ENCODE measurements at regions not wholly inside any gene's neighbourhood (a gene's known extent, or its start where the extent isn't known, plus 50 kb on each side); places are given as distances from the start of the nearest gene placed in this dataset.
"Not testable (repeated sequence)": the region's sequence is repeated elsewhere in the genome, so short reads cannot be mapped to it uniquely, and the experiment has no call there.

DNA sequence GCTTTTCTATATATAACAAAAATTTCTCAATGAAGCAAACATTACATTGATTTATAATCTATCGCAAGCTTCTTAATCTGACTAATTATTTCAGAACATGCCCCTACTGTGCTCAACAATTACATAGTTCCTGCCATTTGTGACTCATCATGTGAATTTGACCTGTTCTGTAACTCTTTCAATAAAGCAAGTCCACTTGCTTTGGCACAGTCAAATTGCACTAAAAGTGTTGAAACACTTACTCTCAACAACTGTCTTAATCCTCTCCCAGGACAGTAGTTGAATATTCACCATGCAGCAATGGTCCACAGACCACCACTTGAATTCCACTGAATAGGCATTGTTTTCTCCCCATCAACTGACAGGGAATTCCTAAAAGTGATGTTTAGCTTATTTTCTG is 67.7 kb upstream of the SPTLC3 start:
- TF ChIP-seq, protein P1, sequence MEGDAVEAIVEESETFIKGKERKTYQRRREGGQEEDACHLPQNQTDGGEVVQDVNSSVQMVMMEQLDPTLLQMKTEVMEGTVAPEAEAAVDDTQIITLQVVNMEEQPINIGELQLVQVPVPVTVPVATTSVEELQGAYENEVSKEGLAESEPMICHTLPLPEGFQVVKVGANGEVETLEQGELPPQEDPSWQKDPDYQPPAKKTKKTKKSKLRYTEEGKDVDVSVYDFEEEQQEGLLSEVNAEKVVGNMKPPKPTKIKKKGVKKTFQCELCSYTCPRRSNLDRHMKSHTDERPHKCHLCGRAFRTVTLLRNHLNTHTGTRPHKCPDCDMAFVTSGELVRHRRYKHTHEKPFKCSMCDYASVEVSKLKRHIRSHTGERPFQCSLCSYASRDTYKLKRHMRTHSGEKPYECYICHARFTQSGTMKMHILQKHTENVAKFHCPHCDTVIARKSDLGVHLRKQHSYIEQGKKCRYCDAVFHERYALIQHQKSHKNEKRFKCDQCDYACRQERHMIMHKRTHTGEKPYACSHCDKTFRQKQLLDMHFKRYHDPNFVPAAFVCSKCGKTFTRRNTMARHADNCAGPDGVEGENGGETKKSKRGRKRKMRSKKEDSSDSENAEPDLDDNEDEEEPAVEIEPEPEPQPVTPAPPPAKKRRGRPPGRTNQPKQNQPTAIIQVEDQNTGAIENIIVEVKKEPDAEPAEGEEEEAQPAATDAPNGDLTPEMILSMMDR (conservative IDR thresholded peaks at IDR 0.05): no peak
- no peaks in the 10 kb centered on the region for H3K9me3 Mint-ChIP-seq
- H3K27ac Mint-ChIP-seq (ENCODE audit: unreplicated experiment): no peak overlapping the region
- H3K27me3 Mint-ChIP-seq (ENCODE audit: low read depth): no peaks in the 10 kb centered on the region
- H3K4me1 Mint-ChIP-seq: no peaks in the 10 kb centered on the region
- H3K36me3 Mint-ChIP-seq (ENCODE audit: low read depth): no peaks in the 10 kb centered on the region
- DNase-seq (ENCODE audit: low read depth, low spot score): no peak
- H3K4me3 Mint-ChIP-seq: no peak overlapping the region

- no peak for DNase-seq (ENCODE audit: low read depth, low spot score)
- Mint-ChIP-seq H3K9me3 (no peaks in the 10 kb centered on the region), H3K4me3 (no peak overlapping the region), H3K27ac (ENCODE audit: unreplicated experiment) (no peak overlapping the region), H3K4me1 (no peaks in the 10 kb centered on the region), H3K27me3 (ENCODE audit: low read depth) (no peaks in the 10 kb centered on the region), H3K36me3 (ENCODE audit: low read depth) (no peaks in the 10 kb centered on the region)
- TF ChIP-seq, protein P1 (conservative IDR thresholded peaks at IDR 0.05): no peak
Measured at GRCh38 chr20:12942123-12942522, 66.6 kb upstream of the SPTLC3 start.

- Mint-ChIP-seq H3K36me3 (ENCODE audit: low read depth) (no peaks in the 10 kb centered on the region), H3K27ac (ENCODE audit: unreplicated experiment) (no peak overlapping the region), H3K9me3 (no peaks in the 10 kb centered on the region), H3K27me3 (ENCODE audit: low read depth) (no peaks in the 10 kb centered on the region), H3K4me1 (no peaks in the 10 kb centered on the region), H3K4me3 (no peak overlapping the region)
- TF ChIP-seq, protein P1 (conservative IDR thresholded peaks at IDR 0.05): no peak
- no peak for DNase-seq (ENCODE audit: low read depth, low spot score)
Measured at GRCh38 chr20:12946789-12947188, 62.0 kb upstream of the SPTLC3 start.

DNA sequence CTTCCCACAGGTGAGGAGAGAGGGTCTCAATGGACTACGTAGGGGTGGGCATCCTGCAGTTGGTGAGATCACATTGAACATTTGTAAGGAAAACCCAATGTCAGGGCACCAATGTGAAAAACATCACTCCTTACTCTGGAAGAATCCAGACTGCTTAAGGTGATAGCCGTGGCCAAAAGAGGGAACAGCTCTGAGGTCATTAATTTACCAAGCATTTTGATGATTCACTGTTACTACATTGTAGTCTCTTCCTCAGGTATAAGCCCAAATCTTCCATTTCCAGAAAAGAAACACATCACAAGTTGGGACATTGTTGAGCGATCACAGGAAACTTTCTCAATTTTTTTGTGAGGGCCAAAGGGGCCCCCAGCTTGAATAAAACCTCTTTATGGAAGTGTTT is 61.1 kb upstream of the SPTLC3 start:
- no peaks in the 10 kb centered on the region for H3K36me3 Mint-ChIP-seq (ENCODE audit: low read depth)
- H3K4me3 Mint-ChIP-seq: no peak overlapping the region
- no peaks in the 10 kb centered on the region for H3K4me1 Mint-ChIP-seq
- DNase-seq (ENCODE audit: low read depth, low spot score): no peak
- no peak overlapping the region for H3K27ac Mint-ChIP-seq (ENCODE audit: unreplicated experiment)
- TF ChIP-seq, protein P1 (conservative IDR thresholded peaks at IDR 0.05): no peak
- no peaks in the 10 kb centered on the region for H3K27me3 Mint-ChIP-seq (ENCODE audit: low read depth)
- no peaks in the 10 kb centered on the region for H3K9me3 Mint-ChIP-seq

DNA sequence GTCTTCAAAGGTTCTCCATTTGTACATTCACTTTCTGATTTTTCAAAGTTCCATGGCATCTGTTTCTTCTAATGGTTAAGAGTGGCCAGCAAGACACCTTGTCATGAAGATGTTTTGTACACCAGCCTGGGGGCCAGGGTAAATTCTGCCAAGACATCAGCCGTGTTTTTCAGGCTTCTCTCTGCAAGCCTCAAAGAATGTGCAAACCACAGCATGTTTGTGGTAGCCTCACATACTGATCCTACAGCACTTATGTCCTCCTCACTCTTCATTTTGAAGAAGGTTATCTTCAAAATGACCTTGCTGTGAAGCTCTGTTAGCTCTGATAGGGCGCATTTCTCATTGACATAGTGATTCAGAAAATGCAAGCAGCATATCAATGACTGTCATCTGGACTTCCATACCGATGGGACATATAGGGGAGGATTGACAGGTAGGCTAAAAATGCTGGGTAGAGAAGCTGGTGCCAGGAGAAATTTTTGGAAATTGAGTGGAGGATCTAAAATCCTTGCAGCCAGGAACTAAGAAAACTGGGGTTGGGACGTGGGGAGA is 59.3 kb upstream of the SPTLC3 start:
- Mint-ChIP-seq H3K9me3 (peaks cover 5% of the 10 kb centered on the region), H3K4me3 (no peak overlapping the region), H3K27ac (ENCODE audit: unreplicated experiment) (no peak overlapping the region), H3K27me3 (ENCODE audit: low read depth) (no peaks in the 10 kb centered on the region), H3K4me1 (no peaks in the 10 kb centered on the region), H3K36me3 (ENCODE audit: low read depth) (no peaks in the 10 kb centered on the region)
- no peak for DNase-seq (ENCODE audit: low read depth, low spot score)
- TF ChIP-seq, protein P1 (conservative IDR thresholded peaks at IDR 0.05): no peak

DNA sequence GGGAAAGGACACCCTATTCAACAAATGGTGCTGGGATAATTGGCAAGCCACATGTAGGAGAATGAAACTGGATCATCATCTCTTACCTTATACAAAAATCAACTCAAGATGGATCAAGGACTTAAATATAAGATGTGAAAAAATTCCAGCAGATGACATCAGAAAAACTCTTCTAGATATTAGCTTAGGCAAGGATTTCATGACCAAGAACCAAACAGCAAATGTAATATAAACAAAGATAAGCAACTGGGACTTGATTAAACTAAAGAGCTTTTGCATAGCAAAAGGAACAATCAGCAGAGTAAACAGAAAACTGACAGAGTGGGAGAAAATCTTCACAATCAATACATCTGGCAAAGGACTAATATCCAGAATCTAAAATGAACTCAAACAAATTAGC is 54.5 kb upstream of the SPTLC3 start:
- not testable (repeated sequence) for H3K4me3 Mint-ChIP-seq; H3K36me3 Mint-ChIP-seq (ENCODE audit: low read depth); DNase-seq (ENCODE audit: low read depth, low spot score); H3K4me1 Mint-ChIP-seq; H3K27me3 Mint-ChIP-seq (ENCODE audit: low read depth); H3K27ac Mint-ChIP-seq (ENCODE audit: unreplicated experiment)
- peaks cover 14% of the 10 kb centered on the region for H3K9me3 Mint-ChIP-seq

Data from neural crest cell (in vitro differentiated cells).